Activated T-cell treated with anti-CD3 and anti-CD28 coated beads, Interleukin-2, amount 50 U/mL, for 24 hours (primary cell): ENCODE measurements at regions not wholly inside any gene's neighbourhood (a gene's known extent, or its start where the extent isn't known, plus 50 kb on each side); places are given as distances from the start of the nearest gene placed in this dataset.
"Not testable (repeated sequence)": the region's sequence is repeated elsewhere in the genome, so short reads cannot be mapped to it uniquely, and the experiment has no call there.

Experiments used
- DNase-seq: peaks from one replicate; pipeline ENCODE4 v3.0.0-alpha.2; 2020
- H3K27ac Mint-ChIP-seq: 2 replicates; pipeline ENCODE4 v1.8.0; 2020; ENCODE audit warnings: mild to moderate bottlenecking, mixed read lengths
- H3K27me3 Mint-ChIP-seq: 2 replicates; pipeline ENCODE4 v1.8.0; 2020; ENCODE audit warnings: mixed read lengths
- H3K36me3 Mint-ChIP-seq: 2 replicates; pipeline ENCODE4 v1.8.0; 2020; ENCODE audit warnings: low read depth, mixed read lengths
- H3K4me1 Mint-ChIP-seq: 2 replicates; pipeline ENCODE4 v1.8.0; 2020; ENCODE audit warnings: low read depth, mixed read lengths
- H3K4me3 Mint-ChIP-seq: 2 replicates; pipeline ENCODE4 v1.8.0; 2020; ENCODE audit warnings: mild to moderate bottlenecking, moderate library complexity, mixed read lengths
- H3K9me3 Mint-ChIP-seq: 2 replicates; pipeline ENCODE4 v1.8.0; 2020; ENCODE audit warnings: mixed read lengths

DNA sequence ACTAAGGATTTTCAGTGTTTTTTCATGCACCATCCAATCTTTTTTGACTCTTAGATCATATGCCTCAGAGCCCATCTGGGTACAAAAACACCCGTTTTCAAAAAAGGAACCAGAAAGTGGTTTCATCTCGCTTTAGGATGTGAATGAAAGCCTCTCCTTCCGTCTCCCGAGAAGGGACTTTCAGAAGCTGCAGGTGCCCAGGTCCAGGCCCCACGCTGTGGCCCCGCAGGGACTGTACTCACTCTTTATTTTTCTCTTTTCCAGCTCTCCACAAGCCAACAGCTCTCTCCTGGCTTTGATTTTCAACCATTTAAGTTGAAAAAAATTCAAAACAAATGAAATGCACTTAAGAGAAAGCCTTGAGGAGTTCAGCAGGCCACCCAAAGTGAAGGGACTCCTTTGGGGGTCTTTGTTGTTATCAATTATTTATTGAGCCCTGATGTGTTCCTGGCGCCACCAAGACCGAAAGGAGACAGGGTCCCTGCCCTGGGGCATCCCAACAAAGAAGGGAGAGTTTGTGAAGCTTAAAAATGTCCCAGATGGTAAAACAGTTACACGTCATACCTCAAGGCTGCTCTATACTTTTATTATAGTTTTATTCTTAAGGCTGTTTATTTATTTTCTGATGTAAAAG, 467.3 kb downstream of the PREX1 start:
- Mint-ChIP-seq H3K9me3 (no peaks in the 10 kb centered on the region), H3K27ac (no peak overlapping the region), H3K4me1 (no peaks in the 10 kb centered on the region), H3K4me3 (no peak overlapping the region), H3K27me3 (peaks cover 28% of the 10 kb centered on the region), H3K36me3 (no peaks in the 10 kb centered on the region)
- DNase-seq = no peak

DNA sequence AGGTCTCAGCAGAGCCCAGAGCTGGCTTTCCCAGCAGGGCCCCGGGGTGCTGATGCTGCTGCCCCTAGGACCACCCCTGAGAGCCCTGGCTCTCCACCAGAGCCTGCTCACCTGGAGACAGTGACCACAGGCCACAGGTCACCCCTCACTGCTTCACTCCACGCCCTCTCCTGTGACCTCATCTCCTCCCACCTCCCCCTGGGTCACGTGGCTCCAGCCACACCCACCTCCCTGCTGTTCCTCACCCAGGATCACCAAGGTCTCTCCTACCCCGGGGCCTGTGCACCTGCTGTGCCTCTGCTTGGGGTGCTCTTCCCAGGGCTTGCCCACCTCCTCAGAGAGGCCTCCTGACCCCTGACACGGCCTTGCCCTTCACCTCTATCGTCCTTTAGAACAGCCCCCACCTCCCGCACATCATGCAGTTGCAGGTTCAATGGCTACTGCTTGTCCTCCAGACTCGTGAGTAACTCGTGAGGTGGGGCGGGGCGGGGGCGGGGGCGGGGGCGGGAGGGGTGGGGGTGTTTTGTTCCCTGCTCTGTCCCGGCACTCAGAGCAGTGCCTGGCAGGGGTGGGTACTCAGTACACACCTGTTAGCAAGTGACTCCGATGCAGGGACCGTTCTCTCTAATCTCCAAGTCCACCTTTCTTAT, 468.0 kb downstream of the PREX1 start:
- Mint-ChIP-seq H3K4me1 (no peaks in the 10 kb centered on the region), H3K4me3 (no peak overlapping the region), H3K9me3 (no peaks in the 10 kb centered on the region), H3K27me3 (peaks cover 25% of the 10 kb centered on the region), H3K36me3 (no peaks in the 10 kb centered on the region), H3K27ac (no peak overlapping the region)
- no peak for DNase-seq

DNA sequence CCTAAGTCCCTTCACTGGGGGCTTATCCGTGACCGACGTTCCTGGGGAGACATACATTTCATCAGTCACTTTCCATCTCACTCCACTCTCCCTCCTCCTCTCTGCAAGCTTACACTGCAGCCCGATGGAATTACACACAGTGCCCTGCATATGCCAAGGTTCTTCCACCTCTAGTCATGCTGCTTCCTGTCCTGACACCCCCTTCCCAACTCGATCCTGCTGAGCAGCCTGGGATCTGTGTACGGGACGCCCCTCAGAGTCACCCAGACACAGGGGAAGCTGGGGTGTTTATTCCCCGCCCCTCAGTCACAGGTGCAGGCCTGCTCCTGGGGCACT, 468.8 kb downstream of the PREX1 start:
- H3K9me3 Mint-ChIP-seq, H3K36me3 Mint-ChIP-seq, H3K4me3 Mint-ChIP-seq, H3K4me1 Mint-ChIP-seq, DNase-seq, H3K27ac Mint-ChIP-seq: not testable (repeated sequence)
- H3K27me3 Mint-ChIP-seq = peaks cover 21% of the 10 kb centered on the region

DNA sequence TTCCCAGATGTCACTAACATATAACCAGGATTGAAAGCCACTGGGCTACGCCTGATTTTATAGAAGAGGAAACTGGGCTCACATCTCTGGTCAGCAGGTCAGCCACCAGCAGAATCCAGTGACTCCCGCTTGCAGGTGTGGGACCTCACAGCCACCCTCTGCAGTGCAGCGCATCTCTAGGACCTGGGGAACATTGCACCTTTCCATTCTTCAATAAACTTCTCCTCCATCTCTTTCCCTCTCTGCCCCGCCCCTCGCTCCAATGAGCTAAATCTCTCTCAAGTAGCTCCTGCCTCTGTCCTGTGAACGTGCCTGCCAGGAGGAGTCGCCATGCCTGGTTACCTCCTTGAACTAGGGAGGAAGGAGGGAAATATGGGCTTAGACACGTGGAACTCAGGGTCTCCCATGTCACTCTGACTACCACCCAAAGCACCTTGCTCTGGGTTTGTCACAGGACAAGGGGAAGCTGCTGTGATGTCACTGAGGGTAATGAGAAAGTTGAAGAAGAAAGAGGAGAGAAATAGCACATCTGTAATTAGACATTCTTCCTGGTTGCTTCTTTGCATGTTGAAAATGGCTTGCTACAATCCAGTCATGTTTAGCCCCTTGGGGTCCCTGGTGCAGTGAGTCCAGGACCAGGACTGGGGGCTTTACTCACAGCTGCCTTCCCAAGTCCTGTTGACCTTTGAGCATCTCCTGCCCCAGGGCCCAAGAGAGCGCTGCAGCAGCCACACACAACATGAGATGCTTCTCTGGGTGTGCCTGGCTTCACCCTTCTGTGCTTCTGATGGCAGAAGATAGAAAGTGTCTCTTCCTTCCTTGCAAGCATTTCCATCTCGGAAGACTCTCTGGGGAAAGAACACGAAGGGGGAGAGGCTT, 469.4 kb downstream of the PREX1 start:
- H3K4me1 Mint-ChIP-seq = no peaks in the 10 kb centered on the region
- peaks cover 24% of the 10 kb centered on the region for H3K27me3 Mint-ChIP-seq
- DNase-seq = no peak
- no peak overlapping the region for H3K4me3 Mint-ChIP-seq
- H3K36me3 Mint-ChIP-seq = no peaks in the 10 kb centered on the region
- H3K9me3 Mint-ChIP-seq = no peaks in the 10 kb centered on the region
- H3K27ac Mint-ChIP-seq = no peak overlapping the region

DNA sequence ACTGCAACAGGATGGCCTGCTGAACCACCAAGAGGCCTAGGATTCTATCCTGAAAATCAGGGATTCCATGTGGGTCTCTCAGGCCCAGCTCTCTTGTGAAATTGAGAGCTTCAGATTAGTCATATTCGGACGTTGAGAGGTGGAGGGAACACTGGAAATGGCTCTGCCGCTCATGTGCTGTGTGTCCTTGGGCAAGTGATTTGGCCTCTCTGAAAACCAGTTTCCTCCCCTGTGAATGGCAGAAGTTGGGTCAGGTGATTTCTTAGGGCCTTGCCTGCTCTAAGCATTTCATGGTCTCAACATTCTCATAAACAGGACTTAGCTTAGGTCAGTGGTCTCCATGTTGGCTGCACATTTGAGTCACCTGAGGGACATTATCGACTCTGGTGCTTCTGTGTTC, 470.1 kb downstream of the PREX1 start:
- no peak overlapping the region for H3K4me3 Mint-ChIP-seq
- no peak overlapping the region for H3K27ac Mint-ChIP-seq
- no peaks in the 10 kb centered on the region for H3K9me3 Mint-ChIP-seq
- DNase-seq = no peak
- H3K36me3 Mint-ChIP-seq = no peaks in the 10 kb centered on the region
- no peaks in the 10 kb centered on the region for H3K4me1 Mint-ChIP-seq
- peaks cover 25% of the 10 kb centered on the region for H3K27me3 Mint-ChIP-seq

DNA sequence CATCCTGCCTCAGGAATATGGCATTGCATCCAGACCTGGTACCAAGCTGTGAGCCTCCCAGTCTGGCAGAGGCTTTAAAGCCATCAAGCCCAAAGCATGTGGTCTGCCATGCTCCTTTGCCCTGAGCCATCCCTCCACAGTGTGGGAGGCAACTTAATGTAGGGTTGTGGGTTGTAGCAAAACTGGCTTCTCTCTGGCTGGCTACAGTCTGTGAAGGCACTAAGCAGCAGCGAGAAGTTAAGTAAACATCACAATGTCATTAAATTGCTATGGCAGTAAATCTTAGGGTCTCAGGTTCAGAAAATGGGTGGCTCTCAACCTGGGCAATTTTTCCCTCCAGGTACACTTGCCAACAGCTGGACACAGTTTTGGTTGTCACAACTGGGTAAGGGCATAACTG, 472.9 kb downstream of the PREX1 start:
- Mint-ChIP-seq H3K4me3 (no peak overlapping the region), H3K27ac (no peak overlapping the region), H3K36me3 (no peaks in the 10 kb centered on the region), H3K4me1 (no peaks in the 10 kb centered on the region), H3K9me3 (no peaks in the 10 kb centered on the region), H3K27me3 (peaks cover 28% of the 10 kb centered on the region)
- DNase-seq = no peak

DNA sequence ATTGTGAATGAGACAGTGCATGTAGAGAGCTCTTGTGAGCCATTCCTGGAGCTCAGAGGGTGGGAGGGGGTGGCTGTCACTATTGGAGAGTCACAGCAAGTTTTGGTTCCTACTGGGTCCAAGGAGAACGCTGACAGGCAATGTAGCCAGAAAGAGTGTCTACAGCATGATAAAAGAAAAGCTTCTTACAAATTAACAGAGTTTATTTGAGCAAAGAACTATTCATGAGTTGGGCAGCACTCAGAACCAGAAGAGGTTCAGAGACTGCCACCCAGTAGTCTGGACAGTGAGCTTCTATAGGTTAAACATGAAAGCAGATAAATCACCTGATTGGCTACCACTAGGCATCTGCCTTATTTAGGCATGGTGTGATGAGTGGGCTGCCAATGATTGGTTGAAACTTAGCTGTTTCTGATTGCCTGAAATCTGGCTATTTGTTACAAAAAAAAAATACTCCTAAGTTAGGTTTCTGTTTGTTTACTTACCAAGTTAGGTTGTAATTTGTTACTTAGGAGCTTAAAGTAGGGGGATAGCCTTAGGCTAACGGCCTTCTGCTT, 473.4 kb downstream of the PREX1 start:
- Mint-ChIP-seq H3K9me3 (no peaks in the 10 kb centered on the region), H3K4me1 (no peaks in the 10 kb centered on the region), H3K27ac (no peak overlapping the region), H3K4me3 (no peak overlapping the region), H3K36me3 (no peaks in the 10 kb centered on the region), H3K27me3 (peaks cover 28% of the 10 kb centered on the region)
- DNase-seq = no peak

DNA sequence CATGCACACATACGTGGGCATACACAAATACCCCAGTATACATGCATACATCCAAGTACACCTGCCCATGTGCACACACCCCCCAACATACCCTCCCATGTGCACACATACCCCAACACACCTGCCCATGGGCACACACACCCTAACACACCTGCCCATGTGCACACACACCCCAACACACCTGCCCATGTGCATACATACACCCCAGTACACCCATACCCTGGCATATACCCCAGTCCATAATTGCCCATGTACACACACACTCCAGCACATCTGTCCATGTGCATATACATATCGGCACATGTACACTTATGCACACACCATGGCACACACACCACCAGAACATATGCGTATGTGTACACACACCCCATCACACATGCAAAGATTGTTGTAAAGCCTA, 475.2 kb downstream of the PREX1 start:
- Mint-ChIP-seq H3K27me3 (peaks cover 30% of the 10 kb centered on the region), H3K9me3 (no peaks in the 10 kb centered on the region), H3K27ac (no peak overlapping the region), H3K36me3 (no peaks in the 10 kb centered on the region), H3K4me1 (no peaks in the 10 kb centered on the region), H3K4me3 (no peak overlapping the region)
- no peak for DNase-seq

DNA sequence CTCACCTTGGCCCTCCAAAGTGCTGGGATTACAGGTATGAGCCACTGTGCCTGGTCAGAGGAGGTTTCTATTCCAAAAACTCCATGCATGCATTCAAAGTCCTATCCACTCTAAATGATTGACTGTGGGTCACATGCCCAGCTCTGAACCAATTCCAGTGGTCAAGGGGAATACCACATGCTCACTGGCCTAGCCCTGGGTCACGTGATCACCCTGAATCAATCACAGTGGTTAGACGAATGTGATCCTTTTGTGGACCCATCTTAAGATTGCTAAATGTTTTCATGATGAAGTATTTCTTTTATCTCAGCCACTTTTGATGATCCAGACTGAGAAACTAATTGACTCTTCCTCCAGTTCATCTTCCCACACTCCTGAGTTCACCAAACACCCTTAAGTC, 475.8 kb downstream of the PREX1 start:
- no peaks in the 10 kb centered on the region for H3K9me3 Mint-ChIP-seq
- H3K36me3 Mint-ChIP-seq = no peaks in the 10 kb centered on the region
- no peak for DNase-seq
- no peak overlapping the region for H3K4me3 Mint-ChIP-seq
- H3K4me1 Mint-ChIP-seq = no peaks in the 10 kb centered on the region
- H3K27ac Mint-ChIP-seq = no peak overlapping the region
- peaks cover 30% of the 10 kb centered on the region for H3K27me3 Mint-ChIP-seq

DNA sequence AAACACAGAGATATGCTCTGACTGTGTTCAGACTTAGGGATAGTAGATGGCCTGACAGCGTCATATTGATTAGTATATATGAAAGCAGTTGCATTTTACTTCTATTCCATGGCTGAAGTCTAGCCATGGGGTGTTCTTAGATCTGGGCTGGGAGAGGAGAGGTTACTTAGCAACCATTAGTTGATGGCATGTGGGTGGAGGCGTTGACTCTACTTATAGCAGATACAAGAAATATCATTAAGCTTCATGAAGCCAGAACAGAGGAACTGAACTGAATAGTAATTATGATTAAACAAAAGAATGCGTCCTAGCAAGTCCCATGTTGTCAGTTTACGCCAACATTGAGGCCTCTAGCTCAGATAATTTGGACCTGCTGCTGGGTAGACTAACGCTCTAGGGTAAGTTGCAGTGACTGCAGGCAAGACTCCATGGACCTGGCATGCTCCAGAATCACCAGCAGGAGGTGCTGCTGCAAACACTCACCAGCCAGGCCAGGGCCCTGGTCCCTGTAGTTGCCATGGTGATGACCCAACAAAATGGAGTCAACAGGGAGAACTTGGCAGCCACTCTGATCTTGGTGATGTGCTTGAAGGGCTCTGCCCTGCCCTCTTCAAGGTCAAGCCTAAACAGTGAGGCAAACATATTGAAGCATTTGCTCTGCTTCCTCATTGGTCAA, 477.3 kb downstream of the PREX1 start:
- H3K9me3 Mint-ChIP-seq = no peaks in the 10 kb centered on the region
- DNase-seq = no peak

DNA sequence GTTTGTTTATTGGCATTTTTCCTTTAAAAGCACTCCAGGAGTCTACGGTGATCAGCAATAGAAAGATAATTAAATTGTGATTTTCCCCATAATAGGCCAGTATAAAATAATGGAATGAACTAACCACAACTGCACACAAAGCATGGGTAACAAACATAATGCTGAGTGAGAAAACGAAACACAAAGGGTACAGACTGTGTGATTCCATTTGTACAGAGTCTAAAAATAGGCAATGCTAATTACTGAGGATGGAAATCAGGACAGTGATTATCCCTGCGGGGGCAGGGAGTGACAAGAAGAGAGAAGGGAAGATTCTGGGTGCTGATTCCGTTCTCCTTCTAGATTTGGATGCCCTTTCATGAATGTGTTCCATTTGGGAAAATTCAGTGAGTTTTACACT, 478.1 kb downstream of the PREX1 start:
- H3K36me3 Mint-ChIP-seq = no peaks in the 10 kb centered on the region
- H3K4me1 Mint-ChIP-seq = no peaks in the 10 kb centered on the region
- H3K27me3 Mint-ChIP-seq = peaks cover 26% of the 10 kb centered on the region
- no peaks in the 10 kb centered on the region for H3K9me3 Mint-ChIP-seq
- H3K27ac Mint-ChIP-seq = no peak overlapping the region
- no peak overlapping the region for H3K4me3 Mint-ChIP-seq
- DNase-seq = no peak

More for the DNA sequence above, 477.3 kb downstream of the PREX1 start:
- no peaks in the 10 kb centered on the region for H3K36me3 Mint-ChIP-seq
- peaks cover 26% of the 10 kb centered on the region for H3K27me3 Mint-ChIP-seq
- no peak overlapping the region for H3K4me3 Mint-ChIP-seq
- H3K4me1 Mint-ChIP-seq = no peaks in the 10 kb centered on the region
- H3K27ac Mint-ChIP-seq = no peak overlapping the region

DNA sequence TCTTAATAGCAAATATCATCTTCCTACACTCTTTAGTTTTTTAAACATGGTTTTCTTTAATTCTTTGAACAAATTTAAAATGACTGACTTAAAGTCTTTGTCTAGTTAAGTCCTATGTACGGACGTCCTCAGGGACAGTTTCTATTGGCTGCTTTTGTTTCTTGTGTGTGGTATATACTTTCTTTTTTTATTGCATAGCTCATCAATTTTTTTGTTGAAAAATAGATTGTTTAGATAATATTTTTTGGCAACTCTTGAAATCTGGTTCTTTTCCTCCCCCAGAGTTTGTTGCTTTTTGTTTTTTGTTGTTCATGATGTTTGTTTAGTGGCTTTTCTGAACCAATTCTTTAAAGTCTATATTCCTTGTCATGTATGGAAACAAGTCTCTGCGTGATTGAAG, 479.8 kb downstream of the PREX1 start:
- H3K4me1 Mint-ChIP-seq = no peaks in the 10 kb centered on the region
- H3K4me3 Mint-ChIP-seq = no peak overlapping the region
- H3K36me3 Mint-ChIP-seq = no peaks in the 10 kb centered on the region
- H3K27ac Mint-ChIP-seq = no peak overlapping the region
- peaks cover 32% of the 10 kb centered on the region for H3K27me3 Mint-ChIP-seq
- DNase-seq = no peak
- no peaks in the 10 kb centered on the region for H3K9me3 Mint-ChIP-seq

DNA sequence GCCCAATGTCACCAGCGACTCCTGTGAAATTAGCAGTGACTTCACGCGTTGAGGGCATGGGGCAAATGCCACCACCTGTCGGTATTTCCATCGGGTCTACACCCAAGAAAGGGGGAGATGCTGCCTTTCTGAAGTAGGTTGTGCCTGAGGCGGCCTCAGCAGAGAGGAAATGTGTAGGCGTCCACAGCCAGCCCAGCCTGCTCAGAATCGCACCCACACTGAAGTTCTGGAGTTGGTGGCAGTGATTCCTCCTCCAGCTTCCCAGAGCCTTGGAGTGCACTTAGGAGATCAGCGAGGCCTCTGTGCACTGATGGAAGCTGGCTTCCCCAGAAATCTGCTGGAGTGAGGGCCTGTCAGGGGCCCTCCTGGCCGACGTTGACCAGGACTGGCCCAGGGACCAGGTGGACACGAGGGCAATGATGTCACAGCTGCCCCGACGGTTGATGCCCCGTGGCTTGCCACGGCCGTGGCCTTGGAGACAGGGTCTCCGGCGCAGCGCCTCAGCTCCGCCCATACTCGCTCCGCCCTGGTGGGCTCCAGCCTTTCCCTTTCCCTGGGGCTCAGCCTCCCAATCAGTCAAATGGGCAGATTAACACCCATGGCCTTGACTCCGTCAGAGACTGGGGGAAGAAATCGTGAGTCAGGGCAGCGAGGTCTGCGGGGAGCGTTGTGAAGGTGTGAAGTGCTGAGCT, 484.8 kb downstream of the PREX1 start:
- H3K9me3 Mint-ChIP-seq = no peaks in the 10 kb centered on the region
- no peak overlapping the region for H3K27ac Mint-ChIP-seq
- DNase-seq = no peak
- H3K4me3 Mint-ChIP-seq = no peak overlapping the region
- no peaks in the 10 kb centered on the region for H3K4me1 Mint-ChIP-seq
- peaks cover 16% of the 10 kb centered on the region for H3K27me3 Mint-ChIP-seq
- H3K36me3 Mint-ChIP-seq = no peaks in the 10 kb centered on the region

DNA sequence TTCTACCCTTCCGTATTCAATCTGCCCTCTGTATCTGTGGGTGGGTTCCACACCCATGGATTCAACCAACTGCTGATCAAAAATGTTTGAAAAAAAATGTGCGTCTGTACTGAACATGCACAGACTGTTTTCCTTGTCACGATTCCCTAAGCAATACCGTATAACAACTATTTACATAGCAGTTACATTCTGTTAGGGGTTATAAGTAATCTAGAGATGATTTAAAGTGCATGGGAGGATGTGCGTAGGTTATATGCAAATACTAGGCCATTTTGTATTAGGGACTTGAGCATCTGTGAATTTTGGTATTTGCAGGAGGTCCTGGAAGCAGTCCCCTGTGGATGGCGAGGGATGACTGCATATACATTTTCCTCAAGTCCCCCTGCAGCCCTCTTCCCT, 486.9 kb downstream of the PREX1 start:
- no peak for DNase-seq
- no peaks in the 10 kb centered on the region for H3K9me3 Mint-ChIP-seq
- H3K27me3 Mint-ChIP-seq = peaks cover 24% of the 10 kb centered on the region
- H3K4me3 Mint-ChIP-seq = no peak overlapping the region
- no peaks in the 10 kb centered on the region for H3K4me1 Mint-ChIP-seq
- no peak overlapping the region for H3K27ac Mint-ChIP-seq
- H3K36me3 Mint-ChIP-seq = no peaks in the 10 kb centered on the region
